ENCODE measurements at regions not wholly inside any gene's neighbourhood (a gene's known extent, or its start where the extent isn't known, plus 50 kb on each side); places are given as distances from the start of the nearest gene placed in this dataset.
"Not testable (repeated sequence)": the region's sequence is repeated elsewhere in the genome, so short reads cannot be mapped to it uniquely, and the experiment has no call there.

- DNase-seq (ENCODE audit: low read depth) = no peak
Observed at GRCh38 chr12:18008642-18009041, 81.4 kb downstream of the RERGL start.

- no peak for DNase-seq (ENCODE audit: low read depth)
Observed at GRCh38 chr12:17999174-17999801, 90.7 kb downstream of the RERGL start.

GRCh38 chr12:17992002-17992656 is 97.9 kb downstream of the RERGL start:
- DNase-seq (ENCODE audit: low read depth) = peak; percentile 38

- no peak for DNase-seq (ENCODE audit: low read depth)
Observed at GRCh38 chr12:17982556-17982955, 107.4 kb downstream of the RERGL start.

- peak; percentile 25 for DNase-seq (ENCODE audit: low read depth)
Observed at GRCh38 chr12:17976202-17976601, 113.8 kb downstream of the RERGL start.

GRCh38 chr12:17975763-17976162 is 114.2 kb downstream of the RERGL start:
- DNase-seq (ENCODE audit: low read depth) = no peak

- DNase-seq (ENCODE audit: low read depth) = no peak
Observed at GRCh38 chr12:17975239-17975638, 114.8 kb downstream of the RERGL start.

- DNase-seq (ENCODE audit: low read depth) = peak; percentile 12
Observed at GRCh38 chr12:17971850-17972249, 118.1 kb downstream of the RERGL start.

GRCh38 chr12:17954788-17955187 is 135.2 kb downstream of the RERGL start:
- no peak for DNase-seq (ENCODE audit: low read depth)

- no peak for DNase-seq (ENCODE audit: low read depth)
Observed at GRCh38 chr12:17950898-17951297, 139.1 kb downstream of the RERGL start.

GRCh38 chr12:17949558-17950141 is 140.3 kb downstream of the RERGL start:
- DNase-seq (ENCODE audit: low read depth) = no peak

- peak; percentile 90 for DNase-seq (ENCODE audit: low read depth)
Observed at GRCh38 chr12:17928708-17929366, 161.2 kb downstream of the RERGL start.

GRCh38 chr12:17918013-17918412 is 172.0 kb downstream of the RERGL start:
- DNase-seq (ENCODE audit: low read depth) = no peak

- DNase-seq (ENCODE audit: low read depth) = no peak
Observed at GRCh38 chr12:17884581-17884980, 205.4 kb downstream of the RERGL start.

- DNase-seq (ENCODE audit: low read depth) = no peak
Observed at GRCh38 chr12:17878714-17879113, 211.3 kb downstream of the RERGL start.

- DNase-seq (ENCODE audit: low read depth) = no peak
Observed at GRCh38 chr12:17875230-17875629, 214.8 kb downstream of the RERGL start.

GRCh38 chr12:17866802-17867201 is 223.2 kb downstream of the RERGL start:
- no peak for DNase-seq (ENCODE audit: low read depth)

GRCh38 chr12:17855548-17855947 is 234.4 kb downstream of the RERGL start:
- not testable (repeated sequence) for DNase-seq (ENCODE audit: low read depth)

- DNase-seq (ENCODE audit: low read depth) = no peak
Observed at GRCh38 chr12:17853054-17853453, 236.9 kb downstream of the RERGL start.

- DNase-seq (ENCODE audit: low read depth) = no peak
Observed at GRCh38 chr12:17841496-17841895, 248.5 kb downstream of the RERGL start.

- no peak for DNase-seq (ENCODE audit: low read depth)
Observed at GRCh38 chr12:17829813-17830212, 260.2 kb downstream of the RERGL start.

- no peak for DNase-seq (ENCODE audit: low read depth)
Observed at GRCh38 chr12:17818931-17819330, 271.1 kb downstream of the RERGL start.
